ENCODE measurements at regions not wholly inside any gene's neighbourhood (a gene's known extent, or its start where the extent isn't known, plus 50 kb on each side); places are given as distances from the start of the nearest gene placed in this dataset.

- TF ChIP-seq POLR2A (IDR thresholded peaks at IDR 0.05) = no peak
- no peak for TF ChIP-seq CTCF (IDR thresholded peaks at IDR 0.05)
- intact Hi-C loops (cut with DNase I) = no loop called here
- Histone ChIP-seq H3K27ac (no peak overlapping the region), H3K4me1 (no peaks in the 10 kb centered on the region), H3K4me3 (replicated peaks in 1 of 3) (no peak overlapping the region), H3K9me3 (no peaks in the 10 kb centered on the region), H3K36me3 (no peaks in the 10 kb centered on the region), H3K27me3 (no peaks in the 10 kb centered on the region)
- WGBS, 2 donors = 85 to 97% methylated on average over 7 of the region's 7 CpGs
- no peak for DNase-seq
These were observed 521.0 kb upstream of the RAB6C start for GRCh38 chr2:129458436-129458835.

GRCh38 chr2:129459200-129459876, 520.1 kb upstream of the RAB6C start:
- DNase-seq = no peak
- WGBS, 2 donors = 78 to 86% methylated on average over 12 to 15 of the region's 15 CpGs

GRCh38 chr2:129459881-129460280, 519.6 kb upstream of the RAB6C start:
- no peaks in the 10 kb centered on the region for H3K36me3 ChIP-seq
- H3K4me1 ChIP-seq = no peaks in the 10 kb centered on the region
- no peaks in the 10 kb centered on the region for H3K27me3 ChIP-seq
- no peak overlapping the region for H3K4me3 ChIP-seq (replicated peaks in 1 of 3)
- intact Hi-C loops (cut with DNase I) = no loop called here
- TF ChIP-seq POLR2A (IDR thresholded peaks at IDR 0.05) = no peak
- TF ChIP-seq CTCF (IDR thresholded peaks at IDR 0.05) = no peak
- H3K27ac ChIP-seq = no peak overlapping the region
- no peaks in the 10 kb centered on the region for H3K9me3 ChIP-seq
- WGBS, 2 donors = 94 to 100% methylated on average over 2 to 7 of the region's 7 CpGs
- no peak for DNase-seq

More at GRCh38 chr2:129459200-129459876, 520.1 kb upstream of the RAB6C start:
- Histone ChIP-seq H3K36me3 (no peaks in the 10 kb centered on the region), H3K4me3 (replicated peaks in 1 of 3) (no peak overlapping the region), H3K27ac (no peak overlapping the region), H3K4me1 (no peaks in the 10 kb centered on the region), H3K27me3 (no peaks in the 10 kb centered on the region), H3K9me3 (no peaks in the 10 kb centered on the region)
- intact Hi-C loops (cut with DNase I) = no loop called here
- TF ChIP-seq POLR2A (IDR thresholded peaks at IDR 0.05) (no peak), CTCF (IDR thresholded peaks at IDR 0.05) (no peak)

GRCh38 chr2:129460299-129461198, 518.9 kb upstream of the RAB6C start:
- Histone ChIP-seq H3K9me3 (no peaks in the 10 kb centered on the region), H3K27me3 (no peaks in the 10 kb centered on the region), H3K36me3 (no peaks in the 10 kb centered on the region), H3K4me1 (no peaks in the 10 kb centered on the region), H3K27ac (no peak overlapping the region), H3K4me3 (replicated peaks in 1 of 3) (no peak overlapping the region)
- intact Hi-C loops (cut with DNase I) = no loop called here
- 80 to 91% methylated on average over 12 of the region's 12 CpGs for WGBS, 2 donors
- TF ChIP-seq CTCF (IDR thresholded peaks at IDR 0.05) (no peak), POLR2A (IDR thresholded peaks at IDR 0.05) (no peak)
- DNase-seq = no peak

GRCh38 chr2:129462349-129462748, 517.1 kb upstream of the RAB6C start:
- Histone ChIP-seq H3K4me3 (replicated peaks in 1 of 3) (no peak overlapping the region), H3K36me3 (no peaks in the 10 kb centered on the region), H3K27ac (no peak overlapping the region), H3K27me3 (no peaks in the 10 kb centered on the region), H3K4me1 (no peaks in the 10 kb centered on the region), H3K9me3 (no peaks in the 10 kb centered on the region)
- intact Hi-C loops (cut with DNase I) = no loop called here
- DNase-seq = no peak
- 84 to 87% methylated on average over 3 of the region's 3 CpGs for WGBS, 2 donors
- no peak for TF ChIP-seq CTCF (IDR thresholded peaks at IDR 0.05)
- TF ChIP-seq POLR2A (IDR thresholded peaks at IDR 0.05) = no peak

Data from thyroid gland (tissue), 4 donors.